ENCODE measurements at regions not wholly inside any gene's neighbourhood (a gene's known extent, or its start where the extent isn't known, plus 50 kb on each side); places are given as distances from the start of the nearest gene placed in this dataset.
"Not testable (repeated sequence)": the region's sequence is repeated elsewhere in the genome, so short reads cannot be mapped to it uniquely, and the experiment has no call there.

DNA sequence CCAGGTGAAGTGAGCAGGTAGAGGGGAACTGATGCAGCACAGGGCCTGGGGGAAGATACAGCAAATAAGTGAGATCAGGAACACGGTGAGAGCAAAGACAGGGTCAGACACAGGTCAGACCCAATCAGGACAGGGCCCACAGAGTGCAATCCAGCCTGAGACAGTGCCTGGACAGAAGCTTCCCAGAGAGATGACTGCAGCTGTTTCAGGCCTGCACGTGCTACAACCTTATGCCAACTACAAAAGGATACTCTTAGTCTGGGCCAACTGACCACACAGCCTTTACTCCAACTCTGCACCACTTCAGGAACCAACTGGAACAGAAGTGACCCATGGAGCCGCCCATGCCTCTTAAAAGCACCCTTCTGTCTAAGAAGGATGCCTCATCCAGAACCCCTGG lies 228.0 kb downstream of the TOMM20 start:
- no peak for DNase-seq (ENCODE audit: low spot score)

- no peak for DNase-seq (ENCODE audit: low spot score)
These were observed 228.9 kb downstream of the TOMM20 start for GRCh38 chr1:234899730-234900072.

- DNase-seq (ENCODE audit: low spot score), result peak; percentile 52
These were observed 229.5 kb downstream of the TOMM20 start for GRCh38 chr1:234899041-234899729.

DNA sequence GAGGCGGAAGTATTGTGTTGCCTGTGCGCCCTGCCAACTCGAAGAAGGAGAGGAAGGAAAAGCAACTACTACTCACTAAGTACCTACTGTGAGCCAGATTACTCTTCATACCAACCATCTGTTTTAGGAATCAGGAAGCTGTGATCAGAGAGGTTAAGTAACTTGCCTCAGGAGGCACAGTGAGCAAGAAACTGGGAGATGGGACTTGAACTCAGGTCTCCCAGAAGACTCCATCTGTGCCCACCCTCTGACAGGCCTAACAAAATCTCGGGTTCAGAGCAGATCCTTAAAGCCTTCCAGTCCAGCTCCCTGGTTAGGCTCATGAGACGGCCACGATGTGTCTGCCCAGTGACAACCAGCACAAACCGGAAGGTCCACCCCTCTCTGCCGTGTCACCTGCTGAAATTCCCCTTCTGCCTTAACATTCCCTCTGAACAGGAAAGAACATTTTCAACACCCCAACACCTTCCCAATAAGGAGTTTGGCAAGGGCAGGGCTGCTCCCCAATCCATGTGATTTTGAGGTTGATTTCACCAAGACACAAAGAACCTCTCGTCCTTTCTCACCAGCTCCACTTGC lies 230.1 kb downstream of the TOMM20 start:
- DNase-seq (ENCODE audit: low spot score), result no peak

DNA sequence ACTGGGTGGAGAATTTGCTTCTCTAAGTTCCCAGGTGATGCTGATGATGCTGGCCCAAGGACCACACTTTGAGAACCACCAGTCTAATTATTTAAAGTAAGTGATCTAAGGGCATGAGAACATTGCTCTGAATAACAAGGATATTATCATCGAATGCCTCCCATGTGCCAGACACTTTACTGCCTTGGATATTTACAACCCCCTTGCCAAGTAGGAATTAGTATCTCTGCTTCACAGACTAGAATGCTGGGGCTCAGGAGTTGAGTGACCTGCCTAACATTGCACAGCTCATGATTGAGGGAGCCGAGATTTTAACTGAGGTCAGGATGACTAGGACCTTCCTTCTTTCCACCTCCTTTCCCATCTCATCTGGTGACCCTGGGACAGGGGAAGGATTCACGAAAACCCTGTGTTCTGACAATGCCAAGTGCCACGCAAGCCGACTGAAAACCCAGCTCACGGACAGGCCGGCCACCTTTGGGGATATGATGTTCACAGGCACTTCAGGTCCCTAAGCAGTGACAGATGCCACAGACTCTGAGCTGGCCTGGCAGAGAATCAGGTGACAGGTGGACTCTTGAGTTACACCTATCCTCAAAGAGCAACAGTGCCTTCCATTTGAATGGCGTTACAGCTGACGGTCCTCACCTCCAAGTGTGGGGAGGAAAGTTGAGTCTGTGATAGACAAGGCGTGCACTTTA lies 230.7 kb downstream of the TOMM20 start:
- no peak for DNase-seq (ENCODE audit: low spot score)

DNA sequence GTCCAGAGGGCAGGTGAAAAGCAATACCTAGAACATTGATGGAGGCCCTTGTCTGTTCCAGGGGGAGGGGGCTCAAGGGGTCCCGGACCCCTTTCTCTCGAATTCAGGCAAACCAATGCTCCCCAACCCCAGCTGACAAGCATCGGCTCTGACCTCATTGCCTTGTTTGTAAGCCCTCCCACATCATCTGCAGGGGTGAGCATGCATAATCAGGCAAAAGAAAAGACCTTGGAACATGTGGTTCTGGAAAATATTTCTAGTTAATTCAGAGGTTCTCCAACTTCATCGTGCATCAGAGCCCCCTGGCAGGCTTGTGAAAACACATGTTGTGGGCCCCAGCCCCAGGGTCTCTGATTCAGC lies 231.3 kb downstream of the TOMM20 start:
- no peak for DNase-seq (ENCODE audit: low spot score)

- peak; percentile 80 for DNase-seq (ENCODE audit: low spot score)
These were observed 231.9 kb downstream of the TOMM20 start for GRCh38 chr1:234896477-234897389.

DNA sequence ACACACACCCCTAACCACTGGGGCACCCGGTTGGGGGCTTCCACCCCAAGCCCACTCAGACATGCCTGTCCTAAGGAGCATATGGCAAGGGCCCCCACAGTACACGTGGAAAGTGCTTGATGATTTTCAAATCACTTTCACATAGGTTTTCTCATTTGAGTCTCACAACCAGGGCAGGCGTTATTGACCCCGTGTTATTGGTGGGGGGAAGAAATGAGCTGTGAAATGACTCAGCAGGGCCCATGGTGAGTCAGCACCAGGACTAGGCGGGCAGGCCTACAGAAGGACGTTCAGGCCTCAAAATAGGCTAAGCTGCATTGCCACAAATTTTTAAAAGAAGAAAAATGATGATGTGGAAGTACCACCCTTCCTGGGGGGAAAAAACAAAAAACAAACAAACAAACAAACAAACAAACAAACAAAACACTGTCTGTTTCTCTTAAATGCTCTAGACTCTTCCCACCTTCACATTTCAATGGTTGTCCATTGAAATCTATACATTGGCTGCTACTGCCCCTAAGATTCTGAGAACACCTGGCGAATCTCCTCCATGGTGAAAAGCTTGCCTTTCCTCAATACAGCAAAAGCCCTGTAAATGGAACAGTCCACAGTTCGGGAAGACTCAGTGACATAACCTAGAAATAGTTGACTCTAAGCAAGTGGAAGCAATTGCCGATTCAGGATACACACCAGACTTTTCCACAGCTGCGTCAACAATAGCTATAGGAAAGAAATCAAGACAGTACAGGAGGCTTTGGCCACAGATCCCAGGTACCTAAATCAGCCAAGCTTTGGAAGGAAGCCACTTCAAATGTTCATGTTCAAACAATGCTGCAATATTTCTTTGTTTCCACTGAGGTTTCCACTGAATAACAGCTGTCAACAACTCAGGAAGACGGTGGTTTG lies 234.7 kb downstream of the TOMM20 start:
- peak; percentile 41 for DNase-seq (ENCODE audit: low spot score)

DNA sequence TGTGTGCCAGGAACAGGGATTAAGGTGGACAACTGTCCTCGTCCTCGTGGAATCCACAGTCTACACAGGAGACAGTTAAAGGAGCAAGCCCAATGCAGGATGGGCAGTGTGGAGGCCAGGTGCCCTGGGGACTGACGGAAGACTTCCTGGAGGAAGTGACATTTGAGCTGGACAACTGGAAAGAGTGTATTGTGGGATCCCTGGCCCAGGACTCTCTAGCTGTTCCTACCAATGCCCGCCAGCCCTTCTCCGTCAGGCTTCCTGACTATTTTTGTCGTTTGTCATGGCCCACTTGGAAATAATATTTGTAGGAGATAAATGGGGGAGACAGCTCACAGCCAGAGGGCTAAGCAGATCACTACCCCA lies 235.3 kb downstream of the TOMM20 start:
- no peak for DNase-seq (ENCODE audit: low spot score)

- no peak for DNase-seq (ENCODE audit: low spot score)
These were observed 236.0 kb downstream of the TOMM20 start for GRCh38 chr1:234892642-234893041.

GRCh38 chr1:234891427-234891826 lies 237.2 kb downstream of the TOMM20 start:
- no peak for DNase-seq (ENCODE audit: low spot score)

- DNase-seq (ENCODE audit: low spot score), result no peak
These were observed 239.0 kb downstream of the TOMM20 start for GRCh38 chr1:234889643-234890042.

GRCh38 chr1:234888247-234888646 lies 240.4 kb downstream of the TOMM20 start:
- not testable (repeated sequence) for DNase-seq (ENCODE audit: low spot score)

DNA sequence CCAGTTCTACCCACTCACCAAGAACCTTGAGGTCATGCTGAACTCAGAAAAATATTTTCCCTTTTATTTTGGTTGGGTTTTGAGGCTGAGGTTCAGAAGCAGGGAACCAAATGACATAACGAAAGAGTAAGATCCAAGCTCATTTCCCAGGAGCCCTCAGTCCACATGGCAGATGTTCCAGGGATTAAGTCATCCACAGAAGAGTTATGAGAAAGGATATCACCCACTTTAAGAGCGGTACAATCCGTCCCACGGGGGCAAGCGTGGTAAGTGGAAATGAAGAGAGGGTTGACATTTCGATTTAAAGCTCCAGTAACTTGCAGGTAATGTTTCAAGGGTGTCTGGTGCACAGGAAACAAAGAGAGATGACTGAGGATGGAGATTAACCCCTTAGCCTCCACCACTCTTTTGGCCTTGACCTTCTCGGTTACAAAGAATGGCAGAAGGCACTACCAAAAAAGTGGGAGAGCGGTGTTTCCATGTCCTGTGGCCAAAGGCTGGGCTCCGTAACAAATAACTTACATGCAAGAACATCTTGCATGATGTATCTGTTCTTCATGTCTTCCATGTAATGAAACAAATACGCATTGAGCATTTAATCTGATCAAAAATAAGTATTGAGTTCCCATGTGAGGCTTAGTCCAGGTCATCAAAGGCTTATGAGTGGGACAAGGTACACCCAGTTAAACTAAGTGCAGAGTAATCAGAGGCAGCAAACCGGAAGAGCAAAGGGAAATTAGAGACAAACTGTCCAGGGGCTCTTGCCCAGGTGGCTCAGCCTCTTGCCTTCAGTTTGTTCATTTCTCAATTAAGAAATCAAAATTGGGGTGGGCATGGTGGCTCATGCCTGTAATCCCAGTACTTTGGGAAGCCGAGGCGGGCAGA lies 241.4 kb downstream of the TOMM20 start:
- DNase-seq (ENCODE audit: low spot score), result no peak

- DNase-seq (ENCODE audit: low spot score), result no peak
These were observed 242.3 kb downstream of the TOMM20 start for GRCh38 chr1:234886081-234886984.

DNA sequence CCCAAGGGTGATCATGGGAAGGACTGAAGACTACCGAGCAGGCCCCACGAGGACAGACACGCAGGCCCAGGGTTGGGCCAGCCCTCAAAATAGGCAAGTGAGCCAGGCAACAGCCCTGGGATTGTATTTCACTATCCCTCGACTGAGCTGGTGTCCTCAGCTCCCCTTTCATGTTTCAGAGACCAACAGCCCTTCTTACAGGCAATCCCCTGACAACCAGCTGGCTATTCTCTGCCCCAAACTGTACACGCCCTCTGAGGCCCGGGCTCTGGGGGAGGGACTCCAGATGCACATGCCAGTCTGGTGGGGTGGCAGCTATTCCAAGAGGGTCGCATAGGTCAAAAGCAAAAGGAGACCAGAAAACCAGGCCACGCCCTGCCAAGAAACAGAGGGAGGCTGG lies 243.0 kb downstream of the TOMM20 start:
- DNase-seq (ENCODE audit: low spot score), result no peak

- no peak for DNase-seq (ENCODE audit: low spot score)
These were observed 243.9 kb downstream of the TOMM20 start for GRCh38 chr1:234884701-234885100.

- DNase-seq (ENCODE audit: low spot score), result no peak
These were observed 244.6 kb downstream of the TOMM20 start for GRCh38 chr1:234884006-234884405.

GRCh38 chr1:234882898-234883297 lies 245.7 kb downstream of the TOMM20 start:
- DNase-seq (ENCODE audit: low spot score), result no peak

Data from SW480 (cell line).